ENCODE measurements at regions not wholly inside any gene's neighbourhood (a gene's known extent, or its start where the extent isn't known, plus 50 kb on each side); places are given as distances from the start of the nearest gene placed in this dataset.

DNA sequence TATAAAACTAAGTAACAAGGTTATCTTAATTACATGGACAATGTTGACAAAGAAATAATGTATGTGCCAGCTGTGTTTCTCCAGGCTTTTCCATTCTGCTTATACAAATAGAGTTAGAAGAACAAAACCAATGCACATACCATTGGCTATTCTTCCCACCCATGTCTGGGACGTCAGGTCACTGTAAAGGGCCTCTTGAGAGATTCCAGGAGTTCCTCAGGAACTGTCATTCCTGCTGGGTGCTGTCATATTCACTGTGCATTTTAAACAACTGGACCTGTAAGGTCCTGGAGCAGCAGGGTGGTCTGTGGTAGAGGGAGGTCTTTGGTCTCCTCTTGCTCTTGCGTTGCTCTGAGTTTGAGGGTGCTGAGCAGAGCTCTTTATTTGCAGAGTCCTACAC lies 74.6 kb upstream of the AP1S2 start:
- Mint-ChIP-seq H3K36me3 (ENCODE audit: low read depth, unreplicated experiment) (no peaks in the 10 kb centered on the region), H3K27ac (ENCODE audit: unreplicated experiment) (peak overlapping the region; percentile 41), H3K27me3 (ENCODE audit: low read depth, unreplicated experiment) (no peaks in the 10 kb centered on the region), H3K4me1 (ENCODE audit: low read depth, unreplicated experiment) (peaks cover 24% of the 10 kb centered on the region), H3K9me3 (ENCODE audit: unreplicated experiment) (peaks cover 5% of the 10 kb centered on the region), H3K4me3 (ENCODE audit: unreplicated experiment) (no peak overlapping the region)
- DNase-seq (ENCODE audit: low read depth) (peak; percentile 3), FAIRE-seq (no peak)
- Histone ChIP-seq H3K4me3 (ENCODE audit: insufficient read depth, low read depth, low read length) (no peak overlapping the region), H3K79me2 (ENCODE audit: insufficient read depth, low read length) (no peaks in the 10 kb centered on the region), H2AFZ (ENCODE audit: low read depth, low read length) (no peak overlapping the region), H3K27me3 (ENCODE audit: insufficient read depth, low read length) (no peaks in the 10 kb centered on the region), H3K4me1 (ENCODE audit: insufficient read depth, low read length) (no peaks in the 10 kb centered on the region), H3K4me2 (ENCODE audit: low read length) (no peak overlapping the region), H4K20me1 (ENCODE audit: insufficient read depth, low read length) (no peaks in the 10 kb centered on the region), H3K9me3 (ENCODE audit: insufficient read depth, low read depth, low read length) (no peaks in the 10 kb centered on the region), H3K27ac (ENCODE audit: low read depth, low read length) (no peak overlapping the region), H3K9ac (ENCODE audit: low read length) (no peak overlapping the region), H3K36me3 (ENCODE audit: insufficient read depth, low read length) (no peaks in the 10 kb centered on the region)
- TF ChIP-seq CTCF (IDR thresholded peaks at IDR 0.05; ENCODE audit: insufficient read depth, low read depth, low read length) (no peak), EZH2 (IDR thresholded peaks at IDR 0.05; ENCODE audit: insufficient read depth, low read length) (no peak)

DNA sequence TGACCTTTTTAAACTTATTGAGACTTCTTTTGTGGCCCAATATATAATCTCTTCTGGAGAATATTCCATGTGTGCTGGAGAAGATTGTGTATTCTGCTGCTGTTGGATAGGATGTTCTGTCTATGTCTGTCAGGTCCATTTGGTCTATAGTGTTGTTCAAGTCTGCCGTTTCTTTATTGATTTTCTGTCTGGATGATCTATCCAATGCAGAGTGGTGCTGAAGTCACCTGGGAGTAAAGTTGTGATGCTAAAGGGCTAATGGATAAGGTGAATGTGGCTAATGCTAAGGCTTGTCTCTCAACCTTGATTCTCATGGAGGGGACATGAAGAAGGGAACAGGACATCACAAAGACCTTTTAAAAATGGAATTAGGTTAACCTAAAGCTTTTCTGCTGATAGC lies 72.0 kb upstream of the AP1S2 start:
- no peak overlapping the region for H3K27ac ChIP-seq (ENCODE audit: low read depth, low read length)
- FAIRE-seq (no peak), DNase-seq (ENCODE audit: low read depth) (no peak)
- Mint-ChIP-seq H3K27me3 (ENCODE audit: low read depth, unreplicated experiment) (no peaks in the 10 kb centered on the region), H3K4me3 (ENCODE audit: unreplicated experiment) (no peak overlapping the region), H3K27ac (ENCODE audit: unreplicated experiment) (no peak overlapping the region), H3K4me1 (ENCODE audit: low read depth, unreplicated experiment) (peaks cover 21% of the 10 kb centered on the region), H3K36me3 (ENCODE audit: low read depth, unreplicated experiment) (no peaks in the 10 kb centered on the region), H3K9me3 (ENCODE audit: unreplicated experiment) (peaks cover 5% of the 10 kb centered on the region)
- no peak overlapping the region for H3K9ac ChIP-seq (ENCODE audit: low read length)
- H3K9me3 ChIP-seq (ENCODE audit: insufficient read depth, low read depth, low read length): no peaks in the 10 kb centered on the region
- H3K27me3 ChIP-seq (ENCODE audit: insufficient read depth, low read length): no peaks in the 10 kb centered on the region
- no peaks in the 10 kb centered on the region for H4K20me1 ChIP-seq (ENCODE audit: insufficient read depth, low read length)
- no peak overlapping the region for H2AFZ ChIP-seq (ENCODE audit: low read depth, low read length)
- H3K4me1 ChIP-seq (ENCODE audit: insufficient read depth, low read length): no peaks in the 10 kb centered on the region
- no peaks in the 10 kb centered on the region for H3K36me3 ChIP-seq (ENCODE audit: insufficient read depth, low read length)
- no peaks in the 10 kb centered on the region for H3K79me2 ChIP-seq (ENCODE audit: insufficient read depth, low read length)
- no peak overlapping the region for H3K4me3 ChIP-seq (ENCODE audit: insufficient read depth, low read depth, low read length)
- TF ChIP-seq EZH2 (IDR thresholded peaks at IDR 0.05; ENCODE audit: insufficient read depth, low read length) (no peak), CTCF (IDR thresholded peaks at IDR 0.05; ENCODE audit: insufficient read depth, low read depth, low read length) (no peak)
- no peak overlapping the region for H3K4me2 ChIP-seq (ENCODE audit: low read length)

DNA sequence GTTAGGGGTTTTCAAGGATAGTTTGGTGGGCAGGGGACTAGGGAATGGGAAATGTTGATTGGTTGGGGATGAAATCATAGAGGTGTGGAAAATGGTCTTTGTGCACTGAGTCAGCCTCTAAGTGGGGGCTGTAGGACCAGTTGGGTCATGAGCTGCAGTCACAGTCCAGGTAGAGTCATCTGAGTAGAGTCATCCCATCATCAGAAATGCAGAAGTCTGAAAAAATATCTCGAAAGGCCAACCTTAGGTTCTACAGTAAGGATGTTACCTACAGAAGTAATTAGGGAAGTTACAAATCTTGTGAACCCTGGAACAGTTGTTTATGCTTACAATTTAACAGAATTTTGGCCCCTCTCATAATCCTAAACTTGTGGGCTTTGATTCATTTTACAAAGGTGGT lies 63.4 kb upstream of the AP1S2 start:
- Mint-ChIP-seq H3K9me3 (ENCODE audit: unreplicated experiment) (peaks cover 3% of the 10 kb centered on the region), H3K4me3 (ENCODE audit: unreplicated experiment) (no peak overlapping the region), H3K4me1 (ENCODE audit: low read depth, unreplicated experiment) (no peaks in the 10 kb centered on the region), H3K36me3 (ENCODE audit: low read depth, unreplicated experiment) (no peaks in the 10 kb centered on the region), H3K27ac (ENCODE audit: unreplicated experiment) (no peak overlapping the region), H3K27me3 (ENCODE audit: low read depth, unreplicated experiment) (no peaks in the 10 kb centered on the region)
- no peaks in the 10 kb centered on the region for H3K27me3 ChIP-seq (ENCODE audit: insufficient read depth, low read length)
- H3K9me3 ChIP-seq (ENCODE audit: insufficient read depth, low read depth, low read length): no peaks in the 10 kb centered on the region
- no peak overlapping the region for H3K9ac ChIP-seq (ENCODE audit: low read length)
- no peak overlapping the region for H3K27ac ChIP-seq (ENCODE audit: low read depth, low read length)
- no peaks in the 10 kb centered on the region for H3K79me2 ChIP-seq (ENCODE audit: insufficient read depth, low read length)
- H3K4me3 ChIP-seq (ENCODE audit: insufficient read depth, low read depth, low read length): no peak overlapping the region
- H2AFZ ChIP-seq (ENCODE audit: low read depth, low read length): no peak overlapping the region
- DNase-seq (ENCODE audit: low read depth) (no peak), FAIRE-seq (no peak)
- TF ChIP-seq CTCF (IDR thresholded peaks at IDR 0.05; ENCODE audit: insufficient read depth, low read depth, low read length) (no peak), EZH2 (IDR thresholded peaks at IDR 0.05; ENCODE audit: insufficient read depth, low read length) (no peak)
- no peak overlapping the region for H3K4me2 ChIP-seq (ENCODE audit: low read length)
- H3K4me1 ChIP-seq (ENCODE audit: insufficient read depth, low read length): peaks cover 2% of the 10 kb centered on the region
- H3K36me3 ChIP-seq (ENCODE audit: insufficient read depth, low read length): no peaks in the 10 kb centered on the region
- H4K20me1 ChIP-seq (ENCODE audit: insufficient read depth, low read length): no peaks in the 10 kb centered on the region

Measured in astrocyte (in vitro differentiated cells and primary cell).